ENCODE measurements at regions not wholly inside any gene's neighbourhood (a gene's known extent, or its start where the extent isn't known, plus 50 kb on each side); places are given as distances from the start of the nearest gene placed in this dataset.
"Not testable (repeated sequence)": the region's sequence is repeated elsewhere in the genome, so short reads cannot be mapped to it uniquely, and the experiment has no call there.

- DNase-seq (ENCODE audit: low read depth), result no peak
These were observed 1258.0 kb upstream of the IGFBP7 start for GRCh38 chr4:58368221-58368620.

DNA sequence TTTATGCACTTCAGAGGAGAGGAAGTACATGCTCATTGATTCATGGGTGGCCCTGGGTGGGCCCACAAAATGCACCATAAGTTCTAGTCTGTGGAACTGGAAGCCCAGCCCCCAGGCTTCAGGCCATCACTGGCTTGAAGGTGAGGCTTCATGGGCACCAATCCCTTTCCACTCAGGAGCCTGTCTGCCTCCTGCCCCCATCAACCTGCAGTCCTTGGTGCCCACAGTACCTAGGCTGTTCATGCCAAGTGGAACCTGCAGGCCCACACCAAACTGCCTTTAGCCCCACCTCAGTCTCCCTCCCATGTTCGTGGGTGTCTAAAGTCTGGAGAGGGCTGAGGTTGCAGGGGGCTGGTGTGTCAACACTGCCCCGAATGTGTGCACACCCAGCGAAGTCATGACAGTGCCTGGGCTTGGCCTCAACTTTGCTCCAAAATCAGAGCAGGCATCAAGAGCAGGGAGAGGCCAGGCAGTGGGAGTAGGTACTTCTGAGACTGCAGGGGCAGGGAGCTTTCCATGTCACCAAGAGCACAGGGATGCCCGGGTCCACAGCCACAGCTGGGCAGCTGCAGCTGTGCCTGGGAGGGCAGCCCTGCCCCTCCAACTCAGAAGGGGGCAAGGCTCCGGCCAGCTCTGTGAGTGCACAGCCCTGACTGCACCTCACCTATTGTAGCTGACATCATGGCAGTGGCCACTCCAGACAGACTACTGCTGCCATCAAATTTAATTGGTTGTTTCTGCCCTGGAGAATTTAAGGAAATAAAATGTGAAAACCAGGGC, 1250.4 kb upstream of the IGFBP7 start:
- DNase-seq (ENCODE audit: low read depth), result no peak

GRCh38 chr4:58359590-58359989, 1249.4 kb upstream of the IGFBP7 start:
- no peak for DNase-seq (ENCODE audit: low read depth)

- DNase-seq (ENCODE audit: low read depth), result no peak
These were observed 1247.8 kb upstream of the IGFBP7 start for GRCh38 chr4:58357947-58358346.

- DNase-seq (ENCODE audit: low read depth), result no peak
These were observed 1214.9 kb upstream of the IGFBP7 start for GRCh38 chr4:58325070-58325469.

DNA sequence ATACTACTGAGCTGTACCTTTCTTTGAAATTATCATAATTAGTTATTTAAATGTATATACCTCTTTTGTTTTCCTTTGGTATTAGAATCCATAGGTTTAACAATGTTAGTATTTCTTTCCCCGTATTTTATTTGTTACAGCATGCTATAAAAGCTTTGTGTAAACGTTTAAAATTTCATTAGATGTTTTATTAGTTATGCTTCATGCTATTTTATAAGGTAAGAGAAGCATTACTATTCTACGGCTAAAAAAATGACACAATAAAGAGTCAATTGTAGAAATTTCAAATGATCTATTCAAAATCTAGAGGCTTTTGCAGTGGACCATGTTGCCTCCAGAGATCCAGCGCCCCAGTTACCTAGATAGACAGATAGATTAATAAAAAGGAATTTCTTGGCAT, 1203.3 kb upstream of the IGFBP7 start:
- DNase-seq (ENCODE audit: low read depth), result no peak

DNA sequence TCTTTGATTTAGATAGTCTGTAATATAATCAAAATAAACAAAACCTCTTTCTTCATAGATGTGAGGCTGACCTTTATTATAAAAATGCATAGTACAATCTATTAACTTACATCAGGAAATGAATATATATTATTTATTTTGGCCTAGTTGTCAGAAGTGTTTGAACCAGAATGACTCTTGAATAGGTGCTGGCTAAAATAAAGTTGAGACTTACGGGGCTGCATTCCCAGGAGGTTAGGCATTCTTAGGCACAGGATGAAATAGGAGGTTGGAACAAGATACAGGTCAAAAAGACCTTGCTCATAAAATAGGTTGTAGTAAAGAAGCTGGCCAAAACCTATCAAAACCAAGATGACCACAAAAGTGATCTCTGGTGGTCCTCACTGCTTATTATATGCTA, 1193.3 kb upstream of the IGFBP7 start:
- DNase-seq (ENCODE audit: low read depth), result no peak

GRCh38 chr4:58301376-58301999, 1191.3 kb upstream of the IGFBP7 start:
- DNase-seq (ENCODE audit: low read depth), result no peak

GRCh38 chr4:58286335-58286734, 1176.2 kb upstream of the IGFBP7 start:
- DNase-seq (ENCODE audit: low read depth), result no peak

DNA sequence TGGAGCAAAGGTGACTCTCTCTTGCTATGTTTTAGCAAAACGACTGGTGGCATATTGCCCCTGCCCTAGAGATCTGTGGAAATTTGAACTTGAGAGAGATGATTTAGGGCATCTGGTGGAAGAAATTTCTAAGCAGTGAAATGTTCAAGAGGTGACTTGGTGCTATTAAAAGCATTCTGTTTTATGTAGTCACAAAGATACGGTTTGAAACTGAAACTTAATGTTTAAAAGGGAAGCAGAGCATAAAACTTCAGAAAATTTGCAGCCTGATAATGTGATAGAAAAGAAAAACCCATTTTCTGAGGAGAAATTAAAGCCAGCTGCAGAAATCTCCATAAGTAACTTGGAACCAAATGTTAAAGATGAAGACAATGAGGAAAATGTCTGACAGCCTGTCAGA, 1170.7 kb upstream of the IGFBP7 start:
- not testable (repeated sequence) for DNase-seq (ENCODE audit: low read depth)

GRCh38 chr4:58275856-58276255, 1165.7 kb upstream of the IGFBP7 start:
- DNase-seq (ENCODE audit: low read depth), result no peak

GRCh38 chr4:58274553-58274952, 1164.4 kb upstream of the IGFBP7 start:
- DNase-seq (ENCODE audit: low read depth), result no peak

DNA sequence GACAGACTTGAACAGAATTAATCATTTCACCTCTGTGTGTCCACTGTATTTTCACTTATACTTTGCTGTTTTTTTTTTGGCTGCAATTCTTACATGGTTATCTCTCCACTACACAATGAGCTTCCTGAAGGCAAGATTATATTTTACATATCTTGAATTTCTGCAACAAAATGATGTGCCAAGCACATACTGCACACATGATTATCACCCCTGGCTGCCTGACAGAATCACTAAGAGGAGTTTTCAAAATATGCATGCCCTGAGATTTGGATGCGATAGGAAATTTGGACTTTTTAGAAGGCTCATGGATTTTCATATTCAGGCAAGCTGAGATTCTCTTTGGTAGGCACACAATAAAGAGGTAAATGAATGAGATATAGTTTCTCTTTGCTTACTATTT, 1162.1 kb upstream of the IGFBP7 start:
- no peak for DNase-seq (ENCODE audit: low read depth)

GRCh38 chr4:58265734-58266133, 1155.5 kb upstream of the IGFBP7 start:
- DNase-seq (ENCODE audit: low read depth), result no peak

GRCh38 chr4:58261526-58261925, 1151.3 kb upstream of the IGFBP7 start:
- no peak for DNase-seq (ENCODE audit: low read depth)

- DNase-seq (ENCODE audit: low read depth), result no peak
These were observed 1144.1 kb upstream of the IGFBP7 start for GRCh38 chr4:58254291-58254690.

DNA sequence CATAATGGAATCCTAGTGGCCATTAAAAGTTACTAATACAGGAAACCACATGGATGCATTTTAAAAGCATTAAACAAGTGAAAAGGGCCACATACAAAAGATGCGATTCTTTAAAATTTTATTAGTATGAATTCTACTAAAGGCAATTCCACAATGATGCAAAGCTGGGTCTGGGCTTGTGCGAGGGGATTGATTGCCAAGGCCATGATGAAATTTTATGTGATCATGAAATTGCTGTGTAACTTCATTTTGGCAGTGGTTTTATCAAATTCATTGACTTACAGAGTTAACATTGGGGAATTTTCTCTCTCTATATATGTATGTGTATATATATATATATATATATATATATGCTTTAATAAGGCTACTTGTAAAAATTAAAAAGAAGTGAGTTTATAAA, 1142.5 kb upstream of the IGFBP7 start:
- DNase-seq (ENCODE audit: low read depth), result no peak

DNA sequence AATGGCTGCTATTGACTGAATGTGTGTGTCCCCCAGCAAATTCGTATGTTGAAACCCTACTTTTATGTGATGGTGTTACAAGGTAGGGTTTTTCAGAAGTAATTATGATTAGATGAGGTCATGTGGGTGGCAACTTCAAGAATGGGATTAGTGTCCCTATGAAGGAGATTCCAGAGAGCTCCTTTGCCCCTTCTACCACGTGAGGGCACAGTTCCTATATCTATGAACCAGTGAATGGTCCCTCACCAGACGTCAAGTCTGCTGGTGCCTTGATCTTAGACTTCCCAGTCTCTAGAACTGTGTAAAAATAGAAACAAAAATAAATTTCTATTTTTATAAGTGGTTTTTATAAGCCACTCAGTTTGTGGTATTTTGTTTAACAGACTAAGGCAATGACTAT, 1137.6 kb upstream of the IGFBP7 start:
- DNase-seq (ENCODE audit: low read depth), result no peak

DNA sequence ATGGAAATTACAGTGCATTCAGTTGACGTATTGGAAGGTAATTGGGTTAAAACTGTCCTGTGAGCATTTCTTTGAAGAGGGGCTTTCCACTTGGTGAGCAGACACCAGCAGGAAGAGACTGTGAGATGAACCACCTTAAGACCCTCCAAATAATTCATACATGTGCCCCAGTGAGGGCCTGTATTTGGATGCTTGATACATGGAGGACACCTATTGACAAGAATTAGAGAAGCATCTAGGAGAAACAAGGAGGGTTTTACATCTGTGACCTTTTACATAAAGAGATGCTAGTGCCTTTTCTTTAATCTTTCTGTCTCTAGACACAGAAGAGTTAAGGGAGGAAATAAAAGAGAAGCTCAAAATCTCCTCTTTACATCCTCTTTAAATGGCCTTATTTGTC, 1115.3 kb upstream of the IGFBP7 start:
- no peak for DNase-seq (ENCODE audit: low read depth)

DNA sequence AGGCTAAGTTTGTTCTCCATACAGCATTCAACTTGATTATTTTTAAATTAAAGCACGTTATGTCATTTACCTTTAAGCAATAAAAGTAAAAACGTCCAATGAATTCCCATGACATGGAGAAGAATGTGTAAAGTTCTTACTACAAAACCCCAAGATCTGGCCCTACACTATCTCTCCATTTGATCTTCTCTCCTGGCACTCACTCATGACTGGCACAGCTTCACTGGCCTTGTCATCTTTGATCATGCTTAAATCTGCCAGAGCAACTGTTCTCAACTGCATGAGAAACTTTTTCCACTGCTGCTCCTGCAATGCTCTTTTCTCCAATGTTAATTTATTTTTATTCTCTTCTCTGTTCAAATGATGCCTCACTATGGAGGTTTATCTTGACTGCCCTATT, 1109.0 kb upstream of the IGFBP7 start:
- no peak for DNase-seq (ENCODE audit: low read depth)

DNA sequence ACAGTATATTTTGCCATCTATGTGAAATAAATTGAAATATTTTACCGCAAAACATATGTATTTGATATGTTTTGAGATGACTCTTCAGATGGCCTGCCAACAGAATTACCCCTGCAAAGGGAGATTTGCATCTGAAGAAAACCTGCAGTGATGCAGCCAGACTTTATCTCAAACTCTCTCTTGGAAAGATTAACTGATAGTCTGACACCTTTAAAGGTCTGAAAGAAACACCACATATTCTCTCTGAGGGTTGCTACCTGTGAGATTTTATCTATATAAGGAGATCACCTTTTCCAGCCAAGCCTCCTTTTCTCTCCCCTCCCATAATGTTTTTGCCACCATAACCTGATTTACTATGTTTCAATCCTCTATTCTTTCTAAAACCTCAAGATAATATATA, 1106.3 kb upstream of the IGFBP7 start:
- DNase-seq (ENCODE audit: low read depth), result no peak

DNA sequence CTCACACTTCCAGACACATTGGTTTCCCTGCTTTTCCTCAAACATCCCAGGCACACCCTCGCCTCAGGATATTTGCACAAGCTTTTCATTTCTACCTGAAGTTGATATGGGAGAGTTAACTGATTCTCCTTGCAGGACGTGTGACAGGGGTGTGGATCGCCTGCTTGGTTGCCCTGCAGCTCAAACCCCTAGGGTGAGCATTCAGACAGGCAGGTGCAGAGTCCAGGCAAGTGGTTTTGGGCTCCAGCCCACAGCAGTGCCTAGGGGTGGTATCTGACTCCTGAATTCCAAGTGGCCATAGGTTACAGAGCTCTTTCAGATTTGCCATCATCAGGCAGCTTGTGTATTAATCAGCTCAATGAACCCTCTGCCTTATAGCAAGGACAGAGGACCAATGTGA, 1104.2 kb upstream of the IGFBP7 start:
- no peak for DNase-seq (ENCODE audit: low read depth)

DNA sequence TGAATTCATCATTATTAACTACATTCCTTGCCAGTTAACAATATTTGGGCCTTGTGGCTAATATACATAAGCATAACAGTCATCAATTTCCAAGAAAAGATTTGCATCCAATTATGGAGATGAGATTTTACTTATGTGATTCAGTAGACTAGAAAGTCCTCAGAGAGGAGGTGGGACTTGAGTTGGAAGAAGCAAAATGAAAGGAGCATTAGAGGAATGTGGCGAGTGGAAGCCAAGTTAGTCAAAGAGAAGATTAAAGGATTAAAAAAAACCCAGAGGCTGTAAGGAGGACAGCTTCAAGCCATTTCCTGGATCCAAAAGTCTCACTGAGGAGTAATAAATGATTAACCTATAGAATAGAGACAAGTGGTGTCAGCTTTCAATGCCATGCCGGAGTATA, 1099.4 kb upstream of the IGFBP7 start:
- no peak for DNase-seq (ENCODE audit: low read depth)

GRCh38 chr4:58209001-58209400, 1098.8 kb upstream of the IGFBP7 start:
- no peak for DNase-seq (ENCODE audit: low read depth)

Data from activated T-helper 1 cell treated with Interleukin-2 at 50 U/mL for 16 hours (primary cell).